ENCODE measurements at regions not wholly inside any gene's neighbourhood (a gene's known extent, or its start where the extent isn't known, plus 50 kb on each side); places are given as distances from the start of the nearest gene placed in this dataset.

GRCh38 chr5:118397236-118397635, 591.1 kb downstream of the DTWD2 start:
- no peak for TF ChIP-seq EP300 (IDR thresholded peaks at IDR 0.05)
- no peak for TF ChIP-seq POLR2A (IDR thresholded peaks at IDR 0.05)
- no peak for TF ChIP-seq CTCF (IDR thresholded peaks at IDR 0.05)
- no peak for TF ChIP-seq POLR2AphosphoS5 (IDR thresholded peaks at IDR 0.05)
